Vagina (tissue), 2 donors: ENCODE measurements at regions not wholly inside any gene's neighbourhood (a gene's known extent, or its start where the extent isn't known, plus 50 kb on each side); places are given as distances from the start of the nearest gene placed in this dataset.

Source experiments
- DNase-seq, 2 donors: peaks; one replicate each; pipeline ENCODE4 v3.0.0-alpha.2; 2017; ENCODE audit errors: extremely low spot score in 2 of 2
- H3K27ac ChIP-seq: fragments of 200-600 bp; sonication (generic); one replicate; pipeline ENCODE4 v1.5.1; 2019
- H3K27me3 ChIP-seq: fragments of 200-600 bp; sonication (generic); one replicate; pipeline ENCODE4 v1.5.1; 2019
- H3K36me3 ChIP-seq, 2 donors: fragments of 200-600 bp; sonication (generic); one replicate each; pipeline ENCODE4 v1.5.1; 2017 to 2019
- H3K4me1 ChIP-seq: fragments of 200-600 bp; sonication (generic); one replicate; pipeline ENCODE4 v1.5.1; 2019
- H3K4me3 ChIP-seq, 2 donors: fragments of 200-600 bp; sonication (generic); 1 replicate in 1 of 2; 2 replicates in 1 of 2; pipeline ENCODE4 v1.5.1; 2016 to 2019
- H3K9me3 ChIP-seq: fragments of 200-600 bp; sonication (generic); one replicate; pipeline ENCODE4 v1.5.1; 2019
- POLR2A ChIP-seq, 2 donors: fragments of 450-650 bp; IDR thresholded peaks; one replicate each; pipeline ENCODE4 v1.6.1; 2017; ENCODE audit warnings: antibody characterized with exemption in 2 of 2, mild to moderate bottlenecking in 2 of 2, moderate library complexity in 2 of 2
- POLR2AphosphoS5 ChIP-seq, 2 donors: sonication (generic); formaldehyde crosslinking; IDR thresholded peaks; one replicate each; pipeline ENCODE4 v1.9.0; 2017; ENCODE audit warnings: antibody characterized with exemption in 2 of 2, mild to moderate bottlenecking in 2 of 2, low read depth in 1 of 2; ENCODE audit not compliant: insufficient read depth in 1 of 2
- intact Hi-C: fragments of 100-400 bp; cut with DNase I; formaldehyde crosslinking; loops from one replicate; pipeline ENCODE4 v1.15.1; 2023
- TF ChIP-seq, protein P1 (sequence below), 3 experiments: fragments of 450-650 bp in 2 of 3; fragments of 200-600 bp in 1 of 3; sonication (generic) in 1 of 3; IDR thresholded peaks; one replicate each; pipeline ENCODE4 v1.5.1; 2017 to 2019; ENCODE audit warnings: antibody characterized with exemption in 3 of 3, mild to moderate bottlenecking in 2 of 3, moderate library complexity in 2 of 3

GRCh38 chr1:83798965-83799364, 200.0 kb downstream of the TTLL7 start:
- intact Hi-C loops: no loop called here
- H3K27me3 ChIP-seq: no peaks in the 10 kb centered on the region
- no peak overlapping the region for H3K4me3 ChIP-seq
- peaks cover 7% of the 10 kb centered on the region for H3K4me1 ChIP-seq
- no peaks in the 10 kb centered on the region for H3K36me3 ChIP-seq
- DNase-seq: no peak
- H3K27ac ChIP-seq: no peak overlapping the region
- H3K9me3 ChIP-seq: no peaks in the 10 kb centered on the region
- no peak for TF ChIP-seq POLR2A (IDR thresholded peaks at IDR 0.05)
- TF ChIP-seq, protein P1, sequence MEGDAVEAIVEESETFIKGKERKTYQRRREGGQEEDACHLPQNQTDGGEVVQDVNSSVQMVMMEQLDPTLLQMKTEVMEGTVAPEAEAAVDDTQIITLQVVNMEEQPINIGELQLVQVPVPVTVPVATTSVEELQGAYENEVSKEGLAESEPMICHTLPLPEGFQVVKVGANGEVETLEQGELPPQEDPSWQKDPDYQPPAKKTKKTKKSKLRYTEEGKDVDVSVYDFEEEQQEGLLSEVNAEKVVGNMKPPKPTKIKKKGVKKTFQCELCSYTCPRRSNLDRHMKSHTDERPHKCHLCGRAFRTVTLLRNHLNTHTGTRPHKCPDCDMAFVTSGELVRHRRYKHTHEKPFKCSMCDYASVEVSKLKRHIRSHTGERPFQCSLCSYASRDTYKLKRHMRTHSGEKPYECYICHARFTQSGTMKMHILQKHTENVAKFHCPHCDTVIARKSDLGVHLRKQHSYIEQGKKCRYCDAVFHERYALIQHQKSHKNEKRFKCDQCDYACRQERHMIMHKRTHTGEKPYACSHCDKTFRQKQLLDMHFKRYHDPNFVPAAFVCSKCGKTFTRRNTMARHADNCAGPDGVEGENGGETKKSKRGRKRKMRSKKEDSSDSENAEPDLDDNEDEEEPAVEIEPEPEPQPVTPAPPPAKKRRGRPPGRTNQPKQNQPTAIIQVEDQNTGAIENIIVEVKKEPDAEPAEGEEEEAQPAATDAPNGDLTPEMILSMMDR (IDR thresholded peaks at IDR 0.05): no peak
- TF ChIP-seq POLR2AphosphoS5 (IDR thresholded peaks at IDR 0.05; ENCODE audit: insufficient read depth in 1 of 2, low read depth in 1 of 2): no peak

DNA sequence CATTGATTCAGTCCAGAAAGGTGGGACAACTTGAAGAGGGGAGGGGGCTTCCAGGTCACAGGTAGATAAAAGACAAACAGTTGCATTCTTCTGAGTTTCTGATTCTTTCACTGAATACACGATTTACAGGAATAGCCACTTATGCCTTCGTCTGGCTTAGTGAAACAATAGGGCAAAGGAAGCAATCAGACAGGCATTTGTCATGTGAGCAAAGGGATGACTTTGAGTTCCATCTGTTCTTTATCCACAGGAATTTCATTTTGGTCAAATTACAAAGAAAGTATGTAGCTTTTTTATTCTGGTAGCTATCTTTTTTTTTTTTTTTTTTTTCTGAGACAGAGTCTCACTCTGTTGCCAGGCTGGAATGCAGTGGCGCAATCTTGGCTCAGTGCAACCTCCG, 202.5 kb downstream of the TTLL7 start:
- Histone ChIP-seq H3K36me3 (no peaks in the 10 kb centered on the region), H3K4me3 (no peak overlapping the region), H3K27ac (no peak overlapping the region), H3K4me1 (peaks cover 7% of the 10 kb centered on the region), H3K27me3 (no peaks in the 10 kb centered on the region), H3K9me3 (no peaks in the 10 kb centered on the region)
- intact Hi-C loops: no loop called here
- TF ChIP-seq, protein P1 (IDR thresholded peaks at IDR 0.05): no peak
- no peak for DNase-seq

DNA sequence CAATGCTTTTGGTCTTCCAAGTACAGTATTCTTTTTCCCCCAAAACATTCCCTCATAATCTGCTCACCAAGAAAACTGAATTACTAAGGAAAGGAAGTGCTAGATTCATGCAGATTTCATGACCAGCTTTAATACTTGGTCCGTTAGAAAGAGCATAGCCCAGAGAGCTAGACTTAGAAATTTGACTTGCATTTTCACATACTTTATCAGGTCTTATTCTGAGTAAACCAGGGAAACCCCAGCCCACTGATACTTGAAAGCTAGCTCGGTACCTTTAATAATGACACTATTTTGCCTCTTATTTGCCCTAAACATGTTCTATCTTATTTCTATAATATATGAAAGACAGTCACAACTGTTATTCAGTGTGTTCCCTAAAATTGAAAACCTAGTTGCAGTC, 204.5 kb downstream of the TTLL7 start:
- TF ChIP-seq POLR2AphosphoS5 (IDR thresholded peaks at IDR 0.05; ENCODE audit: insufficient read depth in 1 of 2, low read depth in 1 of 2): no peak
- no peaks in the 10 kb centered on the region for H3K36me3 ChIP-seq
- H3K9me3 ChIP-seq: no peaks in the 10 kb centered on the region
- H3K27me3 ChIP-seq: no peaks in the 10 kb centered on the region
- H3K27ac ChIP-seq: no peak overlapping the region
- no peak for DNase-seq
- H3K4me3 ChIP-seq: no peak overlapping the region
- intact Hi-C loops: no loop called here
- no peaks in the 10 kb centered on the region for H3K4me1 ChIP-seq

GRCh38 chr1:83791821-83792437, 207.0 kb downstream of the TTLL7 start:
- intact Hi-C loops: no loop called here
- no peaks in the 10 kb centered on the region for H3K4me1 ChIP-seq
- H3K4me3 ChIP-seq: no peak overlapping the region
- no peaks in the 10 kb centered on the region for H3K27me3 ChIP-seq
- H3K36me3 ChIP-seq: no peaks in the 10 kb centered on the region
- DNase-seq: no peak
- H3K27ac ChIP-seq: no peak overlapping the region
- TF ChIP-seq POLR2AphosphoS5 (IDR thresholded peaks at IDR 0.05; ENCODE audit: insufficient read depth in 1 of 2, low read depth in 1 of 2) (no peak), POLR2A (IDR thresholded peaks at IDR 0.05) (no peak)
- TF ChIP-seq, protein P1 (IDR thresholded peaks at IDR 0.05): no peak
- no peaks in the 10 kb centered on the region for H3K9me3 ChIP-seq

DNA sequence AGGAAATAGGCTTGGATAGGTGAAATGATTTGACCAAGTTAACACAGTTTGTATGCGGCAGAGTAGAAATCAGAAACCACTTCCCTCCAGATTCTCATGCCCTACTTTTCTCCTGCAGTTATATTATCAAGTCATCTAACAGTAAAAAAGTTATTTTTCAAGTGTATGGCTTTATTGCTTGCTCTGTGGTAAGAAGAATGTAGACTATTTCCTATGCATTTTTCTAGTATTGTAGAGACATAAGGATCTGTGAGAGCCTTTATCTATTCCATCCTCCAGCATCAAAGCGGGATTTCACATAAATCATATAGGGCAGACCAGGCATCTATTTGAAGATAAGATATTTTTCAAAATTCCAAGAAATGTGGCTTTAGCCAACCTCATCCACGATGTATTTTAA, 208.5 kb downstream of the TTLL7 start:
- Histone ChIP-seq H3K4me3 (no peak overlapping the region), H3K27me3 (no peaks in the 10 kb centered on the region), H3K9me3 (no peaks in the 10 kb centered on the region), H3K36me3 (no peaks in the 10 kb centered on the region), H3K4me1 (no peaks in the 10 kb centered on the region), H3K27ac (no peak overlapping the region)
- no peak for DNase-seq
- TF ChIP-seq POLR2AphosphoS5 (IDR thresholded peaks at IDR 0.05; ENCODE audit: insufficient read depth in 1 of 2, low read depth in 1 of 2): no peak
- no peak for TF ChIP-seq POLR2A (IDR thresholded peaks at IDR 0.05)
- TF ChIP-seq, protein P1 (IDR thresholded peaks at IDR 0.05): no peak
- intact Hi-C loops: no loop called here
